Raji (cell line): ENCODE measurements at regions not wholly inside any gene's neighbourhood (a gene's known extent, or its start where the extent isn't known, plus 50 kb on each side); places are given as distances from the start of the nearest gene placed in this dataset.

ENCODE experiments used
- POLR2A ChIP-seq: IDR thresholded peaks from 2 replicates; pipeline ENCODE4 v1.6.1; 2011; ENCODE audit warnings: low read depth, low read length, control low read depth; ENCODE audit not compliant: insufficient read depth

DNA sequence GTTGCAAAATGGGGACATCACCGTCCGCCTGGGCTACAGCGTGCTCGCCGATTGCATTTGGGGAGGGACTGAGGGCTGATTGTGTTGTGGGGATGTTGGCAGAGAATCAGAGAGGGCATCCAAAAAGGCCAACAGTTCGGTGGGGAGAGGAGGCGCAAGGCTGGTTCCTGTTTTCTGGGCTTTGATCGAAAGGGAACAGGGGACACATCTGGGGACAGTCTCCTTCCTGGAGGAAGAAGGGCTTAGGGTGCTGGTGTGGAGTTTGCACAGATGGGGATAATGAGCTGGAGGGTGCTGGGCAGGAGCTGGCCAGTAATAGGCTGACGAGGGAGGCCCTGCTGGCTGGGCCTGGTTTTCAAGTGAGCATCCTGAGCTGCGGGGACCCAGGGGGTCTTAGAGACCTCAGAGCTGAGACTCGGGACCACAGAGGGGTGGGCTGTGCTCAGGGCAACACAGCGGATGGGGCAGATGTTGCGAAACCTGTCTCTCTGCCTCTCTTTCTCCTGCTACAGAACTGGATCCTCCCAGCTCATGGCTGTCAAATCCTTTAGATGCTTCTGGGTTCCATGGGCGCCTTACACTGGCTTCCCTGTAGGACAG, 288.7 kb downstream of the SEC14L1 start:
- no peak for TF ChIP-seq POLR2A

DNA sequence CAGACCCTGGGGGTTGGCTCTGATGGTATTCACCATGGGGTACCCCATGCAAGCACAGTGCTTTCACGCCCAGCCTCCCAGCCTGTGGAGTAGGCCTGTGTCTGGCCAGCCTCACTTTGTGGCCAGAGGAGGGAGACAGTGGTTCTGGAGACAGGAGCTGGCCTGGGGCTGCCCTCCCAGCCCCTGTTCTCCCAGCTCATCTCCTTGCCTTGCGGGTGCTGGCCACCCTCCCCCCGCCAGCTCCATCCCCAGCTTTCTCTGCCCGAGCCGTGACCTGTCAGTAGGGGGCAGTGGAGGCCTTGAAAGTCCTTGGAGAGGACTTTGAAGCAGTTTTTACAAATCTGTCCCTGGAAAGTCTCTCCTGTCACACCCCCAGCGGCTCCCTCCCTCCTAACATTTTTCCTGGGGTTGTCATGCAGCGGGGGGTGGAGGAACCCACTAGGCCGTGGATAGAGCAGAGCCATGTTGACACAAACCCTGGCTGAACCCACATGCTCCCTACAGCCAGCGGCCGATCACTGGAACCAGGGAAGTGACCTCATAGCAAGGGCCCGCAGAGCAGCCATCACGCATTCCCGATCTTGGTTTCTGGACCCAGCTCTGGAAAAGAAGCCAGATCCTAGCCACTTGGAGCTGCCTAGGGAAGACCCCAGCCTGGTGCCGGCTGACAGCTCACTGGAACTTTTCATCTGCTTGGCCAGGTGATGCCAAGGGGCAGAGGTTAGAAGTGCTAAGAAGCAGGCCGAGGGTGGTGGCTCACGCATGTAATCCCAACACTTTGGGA, 289.4 kb downstream of the SEC14L1 start:
- no peak for TF ChIP-seq POLR2A

- TF ChIP-seq POLR2A = no peak
Observed at GRCh38 chr17:77432034-77432661, 291.4 kb downstream of the SEC14L1 start.

DNA sequence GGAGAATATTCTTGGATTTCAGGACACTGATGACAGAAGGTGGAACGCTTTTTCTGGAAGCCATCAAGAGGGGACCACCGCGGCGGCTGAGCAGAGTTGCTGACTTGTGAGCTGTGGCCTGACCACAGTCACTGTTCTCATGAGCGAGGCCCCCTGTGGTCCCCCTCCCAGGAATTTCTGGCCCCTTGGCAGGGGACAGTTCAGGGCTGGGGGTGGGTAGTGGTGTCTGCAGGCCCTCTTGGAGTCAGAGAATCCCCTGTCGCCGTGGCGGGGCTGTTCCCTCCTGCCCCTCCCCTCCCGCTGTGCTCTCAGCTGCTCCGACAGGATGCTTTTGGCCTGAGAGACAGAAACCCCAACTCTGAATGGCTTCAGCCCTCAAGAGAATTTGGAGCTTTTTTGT, 292.0 kb downstream of the SEC14L1 start:
- TF ChIP-seq POLR2A = no peak

DNA sequence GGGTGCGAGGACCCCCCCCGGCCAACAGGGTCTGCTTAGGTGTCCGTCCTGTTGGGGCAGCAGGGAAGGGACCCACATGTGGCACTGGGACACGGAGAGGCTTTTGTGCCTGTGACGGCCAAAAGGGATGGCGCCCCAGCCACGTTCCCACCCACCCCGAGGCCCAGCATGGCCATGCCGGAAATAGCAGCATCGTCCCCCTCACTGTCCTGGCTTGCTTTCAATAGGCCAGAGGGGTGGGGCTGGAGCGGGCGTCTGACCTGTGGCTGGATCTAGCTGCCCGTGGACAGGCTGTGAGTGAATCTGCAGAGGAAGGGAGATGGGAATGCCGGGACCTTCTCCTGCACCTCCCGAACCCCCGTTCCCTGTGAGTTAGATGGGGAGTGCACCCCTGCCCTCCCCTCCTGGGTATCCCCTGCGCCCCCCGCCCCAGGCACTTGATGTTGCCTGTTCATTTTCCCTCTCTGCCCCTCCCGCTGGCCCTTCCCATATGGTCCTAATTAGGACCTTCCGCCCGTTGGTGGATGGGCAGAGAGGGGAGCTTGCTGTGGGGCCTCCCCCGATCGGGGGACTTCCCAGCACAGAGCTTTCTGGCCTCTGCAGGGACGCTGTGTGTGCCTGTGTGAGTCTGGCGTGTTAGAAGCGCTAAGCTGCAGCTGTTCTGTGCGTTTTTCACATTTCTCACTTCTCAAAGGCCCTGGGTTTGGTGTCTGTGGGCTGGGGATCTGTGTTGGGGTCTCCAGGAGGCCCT, 292.8 kb downstream of the SEC14L1 start:
- TF ChIP-seq POLR2A = no peak

DNA sequence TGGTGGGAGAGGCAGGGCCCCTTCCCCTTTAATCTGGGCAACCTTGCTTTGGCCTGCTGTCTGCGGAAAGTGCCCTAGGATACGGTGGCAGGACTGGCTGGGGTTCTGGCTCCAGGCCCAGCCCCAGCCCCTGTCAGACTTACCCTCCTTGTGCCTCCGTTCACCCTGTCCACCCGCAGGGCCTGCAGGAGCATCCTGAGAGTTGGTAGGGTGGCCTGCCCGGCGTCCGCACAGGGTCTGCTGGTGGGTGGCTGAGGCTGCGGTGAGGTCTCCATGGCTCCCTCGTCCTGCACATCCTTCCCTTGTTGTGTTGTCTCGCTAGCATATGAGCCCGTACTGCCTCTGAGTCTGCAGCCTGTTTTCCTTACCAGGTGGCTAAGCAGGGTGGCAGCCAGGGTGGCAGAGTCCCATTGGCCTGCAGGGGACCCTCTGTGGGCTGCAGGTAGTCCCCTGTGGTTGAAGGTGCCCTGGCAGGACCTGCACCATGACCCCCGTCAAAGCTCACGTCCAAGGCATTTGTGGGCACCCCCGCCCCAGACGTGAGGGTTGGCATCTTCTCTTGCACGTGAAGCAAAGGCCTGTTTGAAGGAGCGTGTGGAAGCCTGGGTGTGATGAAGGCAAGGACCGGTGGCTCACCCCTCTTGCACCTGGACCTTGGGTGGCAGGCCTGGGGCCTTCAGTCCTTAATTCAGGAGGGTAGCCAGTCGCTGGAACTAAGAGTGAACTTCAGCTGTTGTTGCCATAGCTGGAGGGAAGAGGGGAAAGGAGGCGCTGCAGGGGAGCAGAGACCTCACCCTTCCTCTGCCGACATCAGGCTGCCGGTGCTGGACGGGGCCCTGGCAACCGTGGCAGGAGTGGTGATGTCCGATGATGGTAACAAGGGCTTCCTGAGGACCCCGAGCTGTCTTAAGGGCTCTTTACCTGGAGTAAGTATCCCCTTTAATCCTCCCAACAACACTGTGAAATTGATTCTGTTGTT, 293.7 kb downstream of the SEC14L1 start:
- no peak for TF ChIP-seq POLR2A

DNA sequence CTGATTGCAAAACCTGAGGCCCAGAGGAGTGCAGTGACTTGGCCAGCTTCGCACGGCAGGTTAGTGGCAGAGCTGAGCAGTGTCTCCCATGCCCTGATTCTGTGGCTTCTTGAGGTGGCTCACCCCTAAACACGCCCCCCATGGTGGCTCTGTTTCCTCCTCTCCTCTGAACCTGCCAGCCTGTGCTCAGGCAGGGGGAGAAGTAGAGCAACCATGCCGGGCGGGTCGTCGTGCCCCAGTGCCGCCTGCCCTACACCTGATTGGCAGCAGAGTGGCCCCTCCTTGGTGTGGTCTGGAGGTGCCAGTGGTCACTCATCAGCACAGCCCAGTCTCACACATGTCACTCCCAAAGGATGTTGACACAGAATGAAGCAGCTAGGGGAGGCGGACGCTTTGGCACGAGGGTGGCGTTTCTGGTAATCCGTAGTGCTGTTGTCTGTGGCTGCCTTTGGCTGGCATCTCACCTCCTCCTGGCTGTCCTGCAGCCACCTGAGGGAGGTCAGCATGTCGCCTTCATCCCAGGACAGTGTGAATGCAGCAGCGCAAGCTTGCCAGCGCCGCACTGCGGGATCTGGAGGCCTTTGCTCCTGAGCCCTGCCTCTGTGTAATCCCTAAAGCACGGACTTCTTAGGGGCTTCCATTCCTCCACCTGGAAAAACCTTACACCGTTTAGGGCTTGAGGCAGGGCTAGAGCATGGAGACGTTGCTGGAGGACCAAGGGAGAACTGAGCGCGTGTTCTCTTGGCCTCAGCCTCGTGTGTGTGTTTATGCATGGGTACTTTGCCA, 294.7 kb downstream of the SEC14L1 start:
- TF ChIP-seq POLR2A = no peak

DNA sequence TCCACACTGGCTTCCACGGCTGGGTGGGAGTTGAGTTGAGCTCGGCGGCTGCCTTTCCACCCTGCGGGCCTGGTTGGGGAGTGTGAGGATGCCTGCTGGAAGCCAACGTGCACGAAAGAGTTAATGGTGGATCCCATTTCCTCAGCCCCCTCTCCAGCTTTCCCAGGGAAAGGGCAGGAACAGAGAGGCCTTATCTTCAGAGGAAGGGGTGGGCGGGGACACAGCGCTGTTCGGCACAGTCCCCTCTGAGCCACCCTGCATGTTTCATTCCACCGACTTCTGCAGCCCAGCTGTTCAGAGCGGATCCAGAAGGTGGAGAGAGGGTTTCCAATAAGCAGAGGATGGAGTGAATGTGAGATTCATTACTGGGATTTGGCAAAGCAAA, 295.3 kb downstream of the SEC14L1 start:
- TF ChIP-seq POLR2A = no peak

GRCh38 chr17:77436481-77436880, 295.7 kb downstream of the SEC14L1 start:
- no peak for TF ChIP-seq POLR2A

DNA sequence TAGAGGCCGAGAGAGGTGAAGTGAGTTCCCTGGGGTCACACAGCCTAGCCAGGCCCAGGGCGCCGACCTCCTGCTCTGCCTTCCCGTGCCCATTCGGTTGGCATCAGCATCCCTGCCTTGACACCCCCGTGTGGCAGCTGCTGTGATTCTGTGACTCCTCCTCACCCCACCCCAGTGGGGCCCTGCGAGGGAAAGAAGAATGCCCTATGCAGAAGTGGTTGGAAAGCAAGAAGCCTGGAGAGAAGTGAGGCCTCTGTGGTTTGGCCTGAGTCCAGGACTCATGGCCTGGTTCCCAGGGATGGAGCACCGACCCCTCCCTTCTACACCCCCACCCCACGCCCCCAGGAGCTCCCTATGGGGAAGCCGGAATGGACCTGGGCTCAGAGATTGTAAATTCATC, 296.2 kb downstream of the SEC14L1 start:
- TF ChIP-seq POLR2A = no peak

DNA sequence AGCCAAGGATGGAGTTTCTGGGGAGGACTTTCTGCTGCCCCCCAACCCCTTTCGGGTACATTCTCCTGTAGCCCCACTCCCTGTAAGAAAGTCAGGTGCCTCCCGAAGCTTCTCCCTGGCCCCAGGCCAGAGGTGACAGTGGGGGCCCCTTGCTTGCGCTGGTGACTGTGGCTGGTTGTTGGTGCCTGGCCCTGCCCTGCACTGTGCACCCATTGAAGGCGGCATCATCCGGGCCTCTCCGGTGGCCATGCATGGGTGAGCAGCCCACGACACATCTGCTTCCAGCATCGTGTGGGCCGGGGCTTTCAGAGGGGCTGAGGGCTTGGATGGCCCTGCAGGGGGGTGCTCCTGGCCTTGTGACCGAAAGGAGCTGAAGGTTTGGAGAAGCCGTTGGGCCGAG, 297.0 kb downstream of the SEC14L1 start:
- no peak for TF ChIP-seq POLR2A

DNA sequence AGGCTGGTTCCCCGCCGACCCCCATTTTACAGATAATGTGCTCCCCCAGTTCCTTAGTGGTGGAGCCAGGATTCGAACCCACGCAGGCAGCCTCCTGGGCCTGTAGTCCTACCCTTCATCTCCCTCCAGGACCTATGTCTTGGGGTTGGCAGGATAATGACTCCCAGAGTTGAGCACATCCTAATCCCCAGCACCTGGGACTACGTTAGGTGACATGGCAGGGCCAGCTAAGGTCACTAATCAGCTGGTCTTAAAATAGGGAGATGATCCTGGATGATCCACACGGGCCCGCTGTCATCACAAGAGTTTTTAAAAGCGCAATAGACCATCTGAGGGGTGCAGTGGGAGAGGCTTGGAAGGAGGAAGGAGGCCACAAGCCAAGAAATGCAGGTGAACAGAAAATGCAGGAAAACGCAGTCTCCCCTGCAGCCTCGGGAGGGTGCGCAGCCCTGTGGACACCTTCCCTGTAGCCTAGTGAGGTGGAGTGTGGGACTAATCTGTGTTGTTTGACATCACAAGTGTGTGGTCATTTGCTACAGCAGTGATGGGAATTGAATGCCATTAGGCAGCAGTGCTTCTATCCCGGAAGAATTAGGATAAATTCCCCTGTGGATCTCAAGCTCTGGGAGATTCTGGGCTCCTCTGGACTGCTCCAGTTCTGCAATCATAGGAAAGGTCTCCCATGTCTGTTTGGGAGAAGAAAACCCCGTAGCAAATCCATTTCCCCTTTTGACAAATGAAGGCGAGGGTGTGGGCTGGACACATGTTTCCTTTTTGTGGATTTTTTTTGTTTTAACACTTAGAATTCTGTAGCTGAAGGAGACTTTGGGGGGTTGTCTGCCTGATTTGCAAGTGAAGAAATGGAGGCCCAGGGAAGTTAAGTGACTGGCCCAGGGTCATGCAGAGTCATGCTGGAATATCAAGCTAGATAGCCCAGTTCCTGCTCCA, 297.7 kb downstream of the SEC14L1 start:
- no peak for TF ChIP-seq POLR2A
